Stimulated activated CD8-positive, alpha-beta memory T cell treated with anti-CD3 and anti-CD28 coated beads, Interleukin-15, amount 100 ng/mL, for 4 hours (primary cell): ENCODE measurements at regions not wholly inside any gene's neighbourhood (a gene's known extent, or its start where the extent isn't known, plus 50 kb on each side); places are given as distances from the start of the nearest gene placed in this dataset.
"Not testable (repeated sequence)": the region's sequence is repeated elsewhere in the genome, so short reads cannot be mapped to it uniquely, and the experiment has no call there.

Source experiments
- DNase-seq, 2 donors: peaks; one replicate each; pipeline ENCODE4 v3.0.0-alpha.2; 2020; ENCODE audit warnings: low read depth in 2 of 2

- no peak for DNase-seq
Observed at GRCh38 chr6:97913721-97914120, 630.7 kb upstream of the MMS22L start.

- DNase-seq = no peak
Observed at GRCh38 chr6:97914912-97915311, 631.9 kb upstream of the MMS22L start.

GRCh38 chr6:97915537-97915936, 632.5 kb upstream of the MMS22L start:
- no peak for DNase-seq

GRCh38 chr6:97917369-97917768, 634.4 kb upstream of the MMS22L start:
- DNase-seq = no peak

GRCh38 chr6:97919046-97919445, 636.0 kb upstream of the MMS22L start:
- DNase-seq = no peak

GRCh38 chr6:97919631-97920030, 636.6 kb upstream of the MMS22L start:
- DNase-seq = no peak

GRCh38 chr6:97923249-97923648, 640.2 kb upstream of the MMS22L start:
- no peak for DNase-seq

GRCh38 chr6:97925504-97925903, 642.5 kb upstream of the MMS22L start:
- DNase-seq = no peak

- DNase-seq = no peak
Observed at GRCh38 chr6:97939440-97940168, 656.6 kb upstream of the MMS22L start.

GRCh38 chr6:97947841-97948240, 664.8 kb upstream of the MMS22L start:
- no peak for DNase-seq

- DNase-seq = no peak
Observed at GRCh38 chr6:97958134-97958533, 675.1 kb upstream of the MMS22L start.

GRCh38 chr6:97963193-97963592, 680.2 kb upstream of the MMS22L start:
- no peak for DNase-seq

- no peak for DNase-seq
Observed at GRCh38 chr6:97969065-97969464, 686.0 kb upstream of the MMS22L start.

GRCh38 chr6:97977084-97977483, 694.1 kb upstream of the MMS22L start:
- no peak for DNase-seq

- no peak for DNase-seq
Observed at GRCh38 chr6:97978855-97979271, 695.8 kb upstream of the MMS22L start.

GRCh38 chr6:97979285-97979684, 696.3 kb upstream of the MMS22L start:
- not testable (repeated sequence) for DNase-seq

- no peak for DNase-seq
Observed at GRCh38 chr6:97989451-97989850, 706.4 kb upstream of the MMS22L start.

GRCh38 chr6:97995158-97995557, 712.1 kb upstream of the MMS22L start:
- DNase-seq = no peak

- no peak for DNase-seq
Observed at GRCh38 chr6:98002678-98003077, 719.7 kb upstream of the MMS22L start.

GRCh38 chr6:98014442-98015201, 731.6 kb upstream of the MMS22L start:
- DNase-seq = no peak

- DNase-seq = no peak
Observed at GRCh38 chr6:98016565-98016964, 733.5 kb upstream of the MMS22L start.

- no peak for DNase-seq
Observed at GRCh38 chr6:98020222-98020621, 737.2 kb upstream of the MMS22L start.

- DNase-seq = no peak
Observed at GRCh38 chr6:98024359-98024758, 741.3 kb upstream of the MMS22L start.
